NCI-H1436 (cell line): ENCODE measurements at regions not wholly inside any gene's neighbourhood (a gene's known extent, or its start where the extent isn't known, plus 50 kb on each side); places are given as distances from the start of the nearest gene placed in this dataset.
"Not testable (repeated sequence)": the region's sequence is repeated elsewhere in the genome, so short reads cannot be mapped to it uniquely, and the experiment has no call there.

Experiments used
- DNase-seq: peaks from one replicate; lab custom pipeline; 2025; lab: John Stamatoyannopoulos, UW

- no peak for DNase-seq
Observed at GRCh38 chr12:75864161-75864560, 167.4 kb downstream of the PHLDA1 start.

- no peak for DNase-seq
Observed at GRCh38 chr12:75863533-75863932, 168.0 kb downstream of the PHLDA1 start.

GRCh38 chr12:75862692-75863471 is 168.7 kb downstream of the PHLDA1 start:
- no peak for DNase-seq

- no peak for DNase-seq
Observed at GRCh38 chr12:75859868-75860267, 171.7 kb downstream of the PHLDA1 start.

GRCh38 chr12:75856235-75856634 is 175.3 kb downstream of the PHLDA1 start:
- no peak for DNase-seq

GRCh38 chr12:75855360-75855759 is 176.2 kb downstream of the PHLDA1 start:
- DNase-seq, result no peak

GRCh38 chr12:75854681-75855309 is 176.8 kb downstream of the PHLDA1 start:
- DNase-seq, result no peak

GRCh38 chr12:75854137-75854536 is 177.4 kb downstream of the PHLDA1 start:
- not testable (repeated sequence) for DNase-seq

- DNase-seq, result no peak
Observed at GRCh38 chr12:75853626-75854025, 177.9 kb downstream of the PHLDA1 start.

GRCh38 chr12:75852956-75853355 is 178.6 kb downstream of the PHLDA1 start:
- no peak for DNase-seq

GRCh38 chr12:75852143-75852542 is 179.4 kb downstream of the PHLDA1 start:
- no peak for DNase-seq

- DNase-seq, result no peak
Observed at GRCh38 chr12:75850721-75851462, 180.7 kb downstream of the PHLDA1 start.

GRCh38 chr12:75848961-75849360 is 182.6 kb downstream of the PHLDA1 start:
- no peak for DNase-seq

- no peak for DNase-seq
Observed at GRCh38 chr12:75848431-75848925, 183.1 kb downstream of the PHLDA1 start.

GRCh38 chr12:75846102-75846501 is 185.5 kb downstream of the PHLDA1 start:
- no peak for DNase-seq

- no peak for DNase-seq
Observed at GRCh38 chr12:75844985-75845384, 186.6 kb downstream of the PHLDA1 start.

- DNase-seq, result no peak
Observed at GRCh38 chr12:75844049-75844770, 187.4 kb downstream of the PHLDA1 start.

- DNase-seq, result peak; percentile 25
Observed at GRCh38 chr12:75842090-75842489, 189.5 kb downstream of the PHLDA1 start.

GRCh38 chr12:75840994-75841355 is 190.6 kb downstream of the PHLDA1 start:
- no peak for DNase-seq

GRCh38 chr12:75838309-75838708 is 193.3 kb downstream of the PHLDA1 start:
- DNase-seq, result no peak

GRCh38 chr12:75837700-75838099 is 193.9 kb downstream of the PHLDA1 start:
- DNase-seq, result no peak

GRCh38 chr12:75836533-75836932 is 195.0 kb downstream of the PHLDA1 start:
- DNase-seq, result no peak
